ENCODE measurements at regions not wholly inside any gene's neighbourhood (a gene's known extent, or its start where the extent isn't known, plus 50 kb on each side); places are given as distances from the start of the nearest gene placed in this dataset.

DNA sequence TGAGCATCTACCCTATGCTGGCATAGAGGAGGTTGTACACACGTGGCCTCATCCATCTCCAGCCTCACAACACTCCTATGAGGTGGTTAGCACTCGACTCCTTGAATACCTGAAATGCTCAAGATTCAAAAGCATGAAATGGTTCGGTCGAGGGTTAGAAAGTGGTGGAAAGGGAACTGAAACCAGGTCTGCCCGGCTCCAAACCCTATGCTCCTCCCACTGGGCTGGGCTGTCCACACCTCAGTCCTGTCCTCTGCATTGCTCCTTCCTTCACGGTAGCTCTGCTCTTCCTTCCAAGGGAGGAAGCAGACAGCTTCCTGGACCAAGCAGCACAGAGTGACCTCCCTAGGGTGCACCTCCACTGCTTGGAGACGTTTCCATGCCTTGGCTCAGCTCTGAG, 565.2 kb upstream of the ID2 start:
- TF ChIP-seq, protein P1, sequence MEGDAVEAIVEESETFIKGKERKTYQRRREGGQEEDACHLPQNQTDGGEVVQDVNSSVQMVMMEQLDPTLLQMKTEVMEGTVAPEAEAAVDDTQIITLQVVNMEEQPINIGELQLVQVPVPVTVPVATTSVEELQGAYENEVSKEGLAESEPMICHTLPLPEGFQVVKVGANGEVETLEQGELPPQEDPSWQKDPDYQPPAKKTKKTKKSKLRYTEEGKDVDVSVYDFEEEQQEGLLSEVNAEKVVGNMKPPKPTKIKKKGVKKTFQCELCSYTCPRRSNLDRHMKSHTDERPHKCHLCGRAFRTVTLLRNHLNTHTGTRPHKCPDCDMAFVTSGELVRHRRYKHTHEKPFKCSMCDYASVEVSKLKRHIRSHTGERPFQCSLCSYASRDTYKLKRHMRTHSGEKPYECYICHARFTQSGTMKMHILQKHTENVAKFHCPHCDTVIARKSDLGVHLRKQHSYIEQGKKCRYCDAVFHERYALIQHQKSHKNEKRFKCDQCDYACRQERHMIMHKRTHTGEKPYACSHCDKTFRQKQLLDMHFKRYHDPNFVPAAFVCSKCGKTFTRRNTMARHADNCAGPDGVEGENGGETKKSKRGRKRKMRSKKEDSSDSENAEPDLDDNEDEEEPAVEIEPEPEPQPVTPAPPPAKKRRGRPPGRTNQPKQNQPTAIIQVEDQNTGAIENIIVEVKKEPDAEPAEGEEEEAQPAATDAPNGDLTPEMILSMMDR (IDR thresholded peaks at IDR 0.05; ENCODE audit: low read depth, low read length): no peak
- TF ChIP-seq POLR2A (IDR thresholded peaks at IDR 0.05; ENCODE audit: extremely low read depth, insufficient read length) (no peak), MYC (IDR thresholded peaks at IDR 0.05; ENCODE audit: low read depth, low read length) (no peak)
- TF ChIP-seq, protein P2, sequence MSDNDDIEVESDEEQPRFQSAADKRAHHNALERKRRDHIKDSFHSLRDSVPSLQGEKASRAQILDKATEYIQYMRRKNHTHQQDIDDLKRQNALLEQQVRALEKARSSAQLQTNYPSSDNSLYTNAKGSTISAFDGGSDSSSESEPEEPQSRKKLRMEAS (IDR thresholded peaks at IDR 0.05; ENCODE audit: low read depth, low read length): no peak

Data from NB4 (cell line).